B cell (primary cell): ENCODE measurements at regions not wholly inside any gene's neighbourhood (a gene's known extent, or its start where the extent isn't known, plus 50 kb on each side); places are given as distances from the start of the nearest gene placed in this dataset.

ENCODE experiments used
- ATAC-seq: fragments of 200-7000 bp; cut with Tn5 transposase; one replicate; pipeline ENCODE4 v1.10.0; 2021; ENCODE audit warnings: low read depth, mild to moderate bottlenecking, moderate number of reproducible peaks, moderate library complexity
- CTCF ChIA-PET: fragments of 350-600 bp; sonication (Branson Sonifier 250); formaldehyde crosslinking; loops from one replicate; lab custom pipeline; 2021; ENCODE audit warnings: antibody characterized with exemption, inconsistent platforms; lab: Charles Lee
- POLR2A ChIA-PET: fragments of 350-600 bp; sonication (Branson Sonifier 250); formaldehyde crosslinking; loops from one replicate; lab custom pipeline; 2021; ENCODE audit warnings: antibody characterized with exemption; lab: Charles Lee
- DNase-seq: peaks from one replicate; pipeline ENCODE4 v3.0.0; 2013
- H2AFZ ChIP-seq: 2 replicates; pipeline ENCODE4 v1.6.1; 2012; ENCODE audit warnings: mild to moderate bottlenecking, low read depth, low read length; ENCODE audit not compliant: insufficient read depth, poor library complexity, severe bottlenecking
- H3K27ac ChIP-seq, 2 donors: 1 replicate in 1 of 2; 2 replicates in 1 of 2; pipeline ENCODE4 v1.5.1; 2012 to 2013; ENCODE audit warnings: low read length in 2 of 2, mild to moderate bottlenecking in 2 of 2, moderate library complexity in 1 of 2
- H3K27me3 ChIP-seq, 4 experiments: fragments of 200-600 bp in 1 of 4; sonication (generic) in 1 of 4; replicated peaks in 1 of 4; 1 replicate in 2 of 4; 2 replicates in 2 of 4; pipeline versions ENCODE4 v1.6.1 to v1.7.0; 2013 to 2016; ENCODE audit warnings: low read length in 3 of 4, mild to moderate bottlenecking in 2 of 4, mixed read lengths in 1 of 4, moderate library complexity in 1 of 4; ENCODE audit not compliant: insufficient read depth in 4 of 4, control insufficient read depth in 3 of 4; ENCODE audit errors: control extremely low read depth in 1 of 4
- H3K36me3 ChIP-seq, 2 experiments: replicated peaks in 1 of 2; 1 replicate in 1 of 2; 2 replicates in 1 of 2; pipeline versions ENCODE4 v1.6.1 to v1.7.1; 2013; ENCODE audit warnings: low read length in 1 of 2; ENCODE audit not compliant: insufficient read depth in 2 of 2, control insufficient read depth in 1 of 2; ENCODE audit errors: control extremely low read depth in 1 of 2, extremely low read depth in 1 of 2
- H3K4me1 ChIP-seq, 2 donors: fragments of 200-600 bp in 1 of 2; sonication (generic) in 1 of 2; 1 replicate in 1 of 2; 2 replicates in 1 of 2; pipeline versions ENCODE4 v1.5.1 to v1.6.1; 2013 to 2017; ENCODE audit warnings: low read length in 2 of 2; ENCODE audit not compliant: control insufficient read depth in 2 of 2, insufficient read depth in 2 of 2
- H3K4me2 ChIP-seq: replicated peaks from 2 replicates; pipeline ENCODE3; 2012; ENCODE audit warnings: mild to moderate bottlenecking, low read depth, low read length; ENCODE audit not compliant: poor library complexity, severe bottlenecking
- H3K4me3 ChIP-seq, 5 experiments: fragments of 200-600 bp in 1 of 5; sonication (generic) in 1 of 5; 1 replicate in 3 of 5; 2 replicates in 2 of 5; pipeline versions ENCODE4 v1.5.1 to v1.7.0; 2011 to 2016; ENCODE audit warnings: low read length in 4 of 5, mild to moderate bottlenecking in 4 of 5, low read depth in 2 of 5, control low read depth in 1 of 5, moderate library complexity in 1 of 5; ENCODE audit not compliant: insufficient read depth in 1 of 5; ENCODE audit errors: control extremely low read depth in 1 of 5, extremely low read depth in 1 of 5
- H3K79me2 ChIP-seq: fragments of 200-600 bp; sonication (generic); one replicate; pipeline ENCODE4 v1.6.0; 2016; ENCODE audit warnings: low read length; ENCODE audit not compliant: control insufficient read depth, insufficient read depth
- H3K9ac ChIP-seq: fragments of 200-600 bp; sonication (generic); 2 replicates; pipeline ENCODE4 v1.6.1; 2017; ENCODE audit warnings: mild to moderate bottlenecking, low read length, moderate library complexity
- H3K9me3 ChIP-seq, 3 donors: one replicate each; pipeline versions ENCODE4 v1.6.1 to v1.7.1; 2013; ENCODE audit warnings: low read length in 2 of 3; ENCODE audit not compliant: control insufficient read depth in 2 of 3, insufficient read depth in 1 of 3; ENCODE audit errors: control extremely low read depth in 1 of 3
- H4K20me1 ChIP-seq: 2 replicates; pipeline ENCODE4 v1.6.0; 2012; ENCODE audit warnings: mild to moderate bottlenecking, low read length; ENCODE audit not compliant: insufficient read depth, control insufficient read depth, poor library complexity, severe bottlenecking
- H3K27ac Mint-ChIP-seq: one replicate; pipeline ENCODE4 v1.8.0; 2021; ENCODE audit warnings: mixed read lengths
- H3K27me3 Mint-ChIP-seq: one replicate; pipeline ENCODE4 v1.8.0; 2021; ENCODE audit warnings: mixed read lengths
- H3K4me1 Mint-ChIP-seq: one replicate; pipeline ENCODE4 v1.8.0; 2021; ENCODE audit warnings: mixed read lengths
- H3K4me3 Mint-ChIP-seq: one replicate; pipeline ENCODE4 v1.8.0; 2021; ENCODE audit warnings: mixed read lengths
- H3K9me3 Mint-ChIP-seq: one replicate; pipeline ENCODE4 v1.8.0; 2022; ENCODE audit warnings: mixed read lengths; ENCODE audit not compliant: insufficient read depth
- EZH2 ChIP-seq: IDR thresholded peaks from 2 replicates; pipeline ENCODE4 v1.6.1; 2012; ENCODE audit warnings: borderline replicate concordance, low read depth, mild to moderate bottlenecking, moderate library complexity, low read length; ENCODE audit not compliant: insufficient read depth, poor library complexity, severe bottlenecking
- WGBS: methylation state at CpG from one replicate; pipeline ENCODE4 v1.1.5; 2013; ENCODE audit warnings: missing lambda C conversion rate; ENCODE audit not compliant: insufficient coverage; 5-methylcytosine and 5-hydroxymethylcytosine counted together
- intact Hi-C: fragments of 100-400 bp; cut with micrococcal nuclease; formaldehyde crosslinking; loops from one replicate; pipeline ENCODE4 v1.10.0; 2022
- TF ChIP-seq, protein P1 (sequence below): fragments of 200-600 bp; IDR thresholded peaks from one replicate; pipeline ENCODE4 v1.8.0; 2022; ENCODE audit warnings: antibody characterized with exemption, mild to moderate bottlenecking

DNA sequence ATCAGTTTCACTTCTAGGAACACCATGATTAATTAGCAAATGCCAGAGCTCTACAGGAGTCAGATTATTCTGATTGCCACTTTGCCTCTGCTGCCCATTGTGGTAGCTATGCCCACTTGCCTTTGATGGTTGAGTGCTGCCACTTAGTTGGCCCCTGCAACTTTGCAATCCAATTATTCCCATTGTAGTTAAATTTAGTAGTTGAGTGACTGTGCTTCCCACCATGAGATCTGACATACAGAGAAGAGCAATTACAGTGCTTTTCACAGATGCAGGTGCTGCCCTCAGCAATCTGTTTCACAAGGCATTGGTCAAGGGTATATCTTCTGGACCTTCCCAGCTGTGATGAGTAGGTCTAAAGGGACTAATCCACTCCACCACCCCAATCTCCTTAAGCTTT, 468.4 kb upstream of the RGS6 start:
- peaks cover 63% of the 10 kb centered on the region for H3K79me2 ChIP-seq
- ATAC-seq (no peak), DNase-seq (no peak)
- POLR2A ChIA-PET: no interaction called here
- no peaks in the 10 kb centered on the region for H3K4me1 ChIP-seq
- H4K20me1 ChIP-seq: peaks cover 59% of the 10 kb centered on the region
- no peak overlapping the region for H3K9ac ChIP-seq
- intact Hi-C loops: no loop called here
- no peak overlapping the region for H3K4me3 ChIP-seq
- no peaks in the 10 kb centered on the region for H3K9me3 ChIP-seq
- no peaks in the 10 kb centered on the region for H3K27me3 ChIP-seq
- H3K27ac ChIP-seq: no peak overlapping the region
- H3K27ac Mint-ChIP-seq: no peak overlapping the region
- H3K4me3 Mint-ChIP-seq: no peak overlapping the region
- peaks cover 8% of the 10 kb centered on the region for H3K9me3 Mint-ChIP-seq
- TF ChIP-seq, protein P1, sequence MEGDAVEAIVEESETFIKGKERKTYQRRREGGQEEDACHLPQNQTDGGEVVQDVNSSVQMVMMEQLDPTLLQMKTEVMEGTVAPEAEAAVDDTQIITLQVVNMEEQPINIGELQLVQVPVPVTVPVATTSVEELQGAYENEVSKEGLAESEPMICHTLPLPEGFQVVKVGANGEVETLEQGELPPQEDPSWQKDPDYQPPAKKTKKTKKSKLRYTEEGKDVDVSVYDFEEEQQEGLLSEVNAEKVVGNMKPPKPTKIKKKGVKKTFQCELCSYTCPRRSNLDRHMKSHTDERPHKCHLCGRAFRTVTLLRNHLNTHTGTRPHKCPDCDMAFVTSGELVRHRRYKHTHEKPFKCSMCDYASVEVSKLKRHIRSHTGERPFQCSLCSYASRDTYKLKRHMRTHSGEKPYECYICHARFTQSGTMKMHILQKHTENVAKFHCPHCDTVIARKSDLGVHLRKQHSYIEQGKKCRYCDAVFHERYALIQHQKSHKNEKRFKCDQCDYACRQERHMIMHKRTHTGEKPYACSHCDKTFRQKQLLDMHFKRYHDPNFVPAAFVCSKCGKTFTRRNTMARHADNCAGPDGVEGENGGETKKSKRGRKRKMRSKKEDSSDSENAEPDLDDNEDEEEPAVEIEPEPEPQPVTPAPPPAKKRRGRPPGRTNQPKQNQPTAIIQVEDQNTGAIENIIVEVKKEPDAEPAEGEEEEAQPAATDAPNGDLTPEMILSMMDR: no peak
- no peak for TF ChIP-seq EZH2
- peaks cover 0 to 16% of the 10 kb centered on the region in 2 experiments for H3K36me3 ChIP-seq
- no peaks in the 10 kb centered on the region for H3K27me3 Mint-ChIP-seq
- no peak overlapping the region for H2AFZ ChIP-seq
- peaks cover 16% of the 10 kb centered on the region for H3K4me1 Mint-ChIP-seq
- CTCF ChIA-PET: no interaction called here
- no peak overlapping the region for H3K4me2 ChIP-seq

DNA sequence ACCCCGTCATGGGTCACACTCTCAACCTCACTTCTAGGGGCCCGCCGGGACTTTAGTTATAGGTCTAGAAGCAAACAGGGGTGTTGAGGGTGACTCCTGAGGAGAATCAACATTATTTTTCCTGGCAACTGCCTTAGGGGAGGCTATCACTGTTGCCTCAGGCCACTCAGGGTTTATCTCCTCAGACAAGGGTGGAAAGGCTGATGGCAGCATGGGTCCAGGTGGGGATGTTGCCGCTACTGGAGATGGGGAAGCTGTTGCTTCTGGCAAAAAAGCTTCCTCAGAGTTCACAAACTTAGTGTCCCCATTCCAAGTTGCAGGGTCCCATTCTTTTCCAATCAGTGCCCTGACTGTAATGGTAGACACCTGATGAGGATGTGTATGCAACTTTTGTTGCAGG, 467.4 kb upstream of the RGS6 start:
- Histone ChIP-seq H2AFZ (no peak overlapping the region), H3K9me3 (no peaks in the 10 kb centered on the region), H3K79me2 (peaks cover 60% of the 10 kb centered on the region), H3K4me3 (no peak overlapping the region), H3K9ac (no peak overlapping the region), H3K27me3 (no peaks in the 10 kb centered on the region), H3K27ac (no peak overlapping the region), H3K4me1 (no peaks in the 10 kb centered on the region), H4K20me1 (peaks cover 62% of the 10 kb centered on the region), H3K36me3 (peaks cover 0 to 16% of the 10 kb centered on the region in 2 experiments), H3K4me2 (no peak overlapping the region)
- Mint-ChIP-seq H3K4me1 (peaks cover 16% of the 10 kb centered on the region), H3K27me3 (no peaks in the 10 kb centered on the region), H3K9me3 (peaks cover 8% of the 10 kb centered on the region), H3K27ac (no peak overlapping the region), H3K4me3 (no peak overlapping the region)
- intact Hi-C loops: no loop called here
- WGBS: 100% methylated on average over 1 of the region's 4 CpGs
- ChIA-PET CTCF (no interaction called here), POLR2A (no interaction called here)
- ATAC-seq (no peak), DNase-seq (no peak)
- TF ChIP-seq, protein P1: no peak
- TF ChIP-seq EZH2: no peak
